Loucy (cell line): ENCODE measurements at regions not wholly inside any gene's neighbourhood (a gene's known extent, or its start where the extent isn't known, plus 50 kb on each side); places are given as distances from the start of the nearest gene placed in this dataset.

ENCODE experiments used
- H2AFZ ChIP-seq: fragments of 200-600 bp; sonication (generic); 2 replicates; pipeline ENCODE4 v1.6.0; 2016; ENCODE audit warnings: antibody characterized with exemption, mild to moderate bottlenecking, low read length, moderate library complexity
- H3F3A ChIP-seq: fragments of 200-600 bp; 2 replicates; pipeline ENCODE4 v1.6.0; 2016; ENCODE audit warnings: antibody characterized with exemption, low read depth, mild to moderate bottlenecking
- H3K27me3 ChIP-seq: fragments of 200-600 bp; sonication (generic); 2 replicates; pipeline ENCODE4 v1.6.1; 2014; ENCODE audit warnings: low read length, mild to moderate bottlenecking; ENCODE audit not compliant: insufficient read depth, poor library complexity, severe bottlenecking
- H3K36me3 ChIP-seq: fragments of 200-600 bp; sonication (generic); 2 replicates; pipeline ENCODE4 v1.6.1; 2016; ENCODE audit warnings: low read length; ENCODE audit not compliant: insufficient read depth
- H3K4me1 ChIP-seq: fragments of 200-600 bp; sonication (generic); 2 replicates; pipeline ENCODE4 v1.5.1; 2014; ENCODE audit warnings: low read length, mild to moderate bottlenecking; ENCODE audit not compliant: insufficient read depth, poor library complexity, severe bottlenecking
- H3K4me2 ChIP-seq: fragments of 200-600 bp; sonication (generic); 2 replicates; pipeline ENCODE4 v1.6.0; 2014; ENCODE audit warnings: antibody characterized with exemption, low read length, low read depth, mild to moderate bottlenecking; ENCODE audit not compliant: poor library complexity, severe bottlenecking
- H3K4me3 ChIP-seq: fragments of 200-600 bp; sonication (generic); 2 replicates; pipeline ENCODE4 v1.5.1; 2014; ENCODE audit warnings: low read length, mild to moderate bottlenecking, mixed read lengths; ENCODE audit not compliant: poor library complexity, severe bottlenecking
- H3K79me2 ChIP-seq: fragments of 200-600 bp; sonication (generic); 2 replicates; pipeline ENCODE4 v1.6.1; 2014; ENCODE audit warnings: low read length; ENCODE audit not compliant: insufficient read depth
- H3K9ac ChIP-seq: fragments of 200-600 bp; sonication (generic); 2 replicates; pipeline ENCODE4 v1.6.0; 2014; ENCODE audit warnings: mild to moderate bottlenecking, low read depth, low read length, moderate library complexity; ENCODE audit not compliant: poor library complexity, severe bottlenecking
- H3K9me2 ChIP-seq: fragments of 200-600 bp; sonication (generic); replicated peaks from 2 replicates; pipeline ENCODE4 v1.6.1; 2016; ENCODE audit warnings: low read depth, low read length, mixed read lengths
- H3K9me3 ChIP-seq: fragments of 200-600 bp; sonication (generic); 2 replicates; pipeline ENCODE4 v1.6.1; 2014; ENCODE audit warnings: mild to moderate bottlenecking, antibody characterized with exemption, low read length, low read depth; ENCODE audit not compliant: insufficient read depth
- H4K20me1 ChIP-seq: fragments of 200-600 bp; sonication (generic); 2 replicates; pipeline ENCODE4 v1.6.0; 2014; ENCODE audit warnings: antibody characterized with exemption, low read length, mild to moderate bottlenecking; ENCODE audit not compliant: insufficient read depth, poor library complexity, severe bottlenecking
- CTCF ChIP-seq: fragments of 200-600 bp; sonication (generic); conservative IDR thresholded peaks from 2 replicates; pipeline ENCODE4 v1.5.1; 2014; ENCODE audit warnings: mild to moderate bottlenecking, antibody characterized with exemption, low read length
- EZH2phosphoT487 ChIP-seq: fragments of 200-600 bp; IDR thresholded peaks from 2 replicates; pipeline ENCODE4 v1.6.1; 2018; ENCODE audit warnings: antibody characterized with exemption, mild to moderate bottlenecking, moderate library complexity, borderline replicate concordance

- Histone ChIP-seq H3K79me2 (no peaks in the 10 kb centered on the region), H4K20me1 (no peaks in the 10 kb centered on the region), H3K36me3 (no peaks in the 10 kb centered on the region), H3K4me2 (no peak overlapping the region), H3K9me3 (no peaks in the 10 kb centered on the region), H3K9me2 (no peaks in the 10 kb centered on the region), H3K9ac (no peak overlapping the region), H3K4me3 (no peak overlapping the region), H3F3A (no peaks in the 10 kb centered on the region), H3K4me1 (no peaks in the 10 kb centered on the region), H2AFZ (no peak overlapping the region), H3K27me3 (no peaks in the 10 kb centered on the region)
- no peak for TF ChIP-seq EZH2phosphoT487
- TF ChIP-seq CTCF, result no peak
These were observed 112.6 kb downstream of the LRIG2 start for GRCh38 chr1:113185463-113186104.

GRCh38 chr1:113190078-113190477 is 117.1 kb downstream of the LRIG2 start:
- no peak overlapping the region for H3K4me2 ChIP-seq
- no peak overlapping the region for H2AFZ ChIP-seq

GRCh38 chr1:113190930-113191329 is 117.9 kb downstream of the LRIG2 start:
- H3K9me2 ChIP-seq, result no peaks in the 10 kb centered on the region
- no peaks in the 10 kb centered on the region for H3K36me3 ChIP-seq
- no peak overlapping the region for H3K9ac ChIP-seq
- no peak overlapping the region for H3K4me2 ChIP-seq
- no peaks in the 10 kb centered on the region for H3K27me3 ChIP-seq
- no peaks in the 10 kb centered on the region for H3K79me2 ChIP-seq
- peaks cover 6% of the 10 kb centered on the region for H3K4me1 ChIP-seq
- no peak overlapping the region for H2AFZ ChIP-seq
- no peaks in the 10 kb centered on the region for H3F3A ChIP-seq
- H3K9me3 ChIP-seq, result no peaks in the 10 kb centered on the region
- TF ChIP-seq EZH2phosphoT487 (no peak), CTCF (no peak)
- no peaks in the 10 kb centered on the region for H4K20me1 ChIP-seq
- no peak overlapping the region for H3K4me3 ChIP-seq

More at GRCh38 chr1:113190078-113190477, 117.1 kb downstream of the LRIG2 start:
- Histone ChIP-seq H3K9ac (no peak overlapping the region), H3K79me2 (no peaks in the 10 kb centered on the region), H3K4me1 (peaks cover 6% of the 10 kb centered on the region), H3K27me3 (no peaks in the 10 kb centered on the region), H3K36me3 (no peaks in the 10 kb centered on the region), H3K9me2 (no peaks in the 10 kb centered on the region), H4K20me1 (no peaks in the 10 kb centered on the region), H3F3A (no peaks in the 10 kb centered on the region), H3K4me3 (no peak overlapping the region), H3K9me3 (no peaks in the 10 kb centered on the region)
- TF ChIP-seq EZH2phosphoT487 (no peak), CTCF (no peak)
